K562 (cell line): ENCODE measurements at regions not wholly inside any gene's neighbourhood (a gene's known extent, or its start where the extent isn't known, plus 50 kb on each side); places are given as distances from the start of the nearest gene placed in this dataset.
"Not testable (repeated sequence)": the region's sequence is repeated elsewhere in the genome, so short reads cannot be mapped to it uniquely, and the experiment has no call there.

Source experiments
- ATF7 ChIP-seq: fragments of 450-650 bp; IDR thresholded peaks from 2 replicates; pipeline ENCODE4 v1.7.1; 2014; ENCODE audit warnings: mild to moderate bottlenecking, moderate library complexity
- CBFA2T2 ChIP-seq: fragments of 450-650 bp; conservative IDR thresholded peaks from 2 replicates; pipeline ENCODE4 v1.6.1; 2017; ENCODE audit warnings: mild to moderate bottlenecking
- CBFA2T3 ChIP-seq: fragments of 450-650 bp; IDR thresholded peaks from 2 replicates; pipeline ENCODE4 v1.6.1; 2017
- EP400 ChIP-seq: fragments of 450-650 bp; IDR thresholded peaks from 2 replicates; pipeline ENCODE4 v1.6.1; 2017; ENCODE audit warnings: antibody characterized with exemption, mild to moderate bottlenecking, moderate library complexity
- JUN ChIP-seq, 2 experiments: sonication (generic) in 1 of 2; formaldehyde crosslinking in 1 of 2; IDR thresholded peaks; 2 replicates each; pipeline versions ENCODE4 v1.6.1 to v1.8.0; 2012 to 2022; ENCODE audit warnings: borderline replicate concordance in 2 of 2, mild to moderate bottlenecking in 2 of 2, improper control_type of control experiment in 1 of 2, low read depth in 1 of 2, low read length in 1 of 2, missing genetic modification reagents in 1 of 2
- MGA ChIP-seq: fragments of 450-650 bp; IDR thresholded peaks from 2 replicates; pipeline ENCODE4 v1.6.1; 2016; ENCODE audit warnings: mild to moderate bottlenecking, moderate library complexity
- NR2C2 ChIP-seq, 2 experiments: fragments of 200-800 bp in 1 of 2; sonication (Bioruptor generic) in 1 of 2; sonication (generic) in 1 of 2; formaldehyde crosslinking in 1 of 2; IDR thresholded peaks; 2 replicates each; pipeline versions ENCODE4 v1.6.1 to v1.8.0; 2016 to 2022; ENCODE audit warnings: mild to moderate bottlenecking in 1 of 2, missing compliant biosample characterization in 1 of 2, missing genetic modification characterization in 1 of 2, missing genetic modification reagents in 1 of 2
- NRF1 ChIP-seq, 2 experiments: fragments of 450-650 bp; IDR thresholded peaks in 1 of 2; conservative IDR thresholded peaks in 1 of 2; 2 replicates each; pipeline ENCODE4 v1.6.1; 2014; ENCODE audit warnings: mild to moderate bottlenecking in 2 of 2
- PKNOX1 ChIP-seq: fragments of 450-650 bp; IDR thresholded peaks from 2 replicates; pipeline ENCODE4 v1.6.1; 2016
- TFAP4 ChIP-seq: sonication (generic); formaldehyde crosslinking; IDR thresholded peaks from 2 replicates; pipeline ENCODE4 v1.8.0; 2022; ENCODE audit warnings: missing genetic modification reagents, mild to moderate bottlenecking, moderate library complexity, borderline replicate concordance
- ZEB2 ChIP-seq: fragments of 450-650 bp; IDR thresholded peaks from 2 replicates; pipeline ENCODE4 v1.6.1; 2016
- ZNF766 ChIP-seq: fragments of 200-800 bp; sonication (Bioruptor generic); conservative IDR thresholded peaks from 2 replicates; pipeline ENCODE4 v1.6.1; 2016; ENCODE audit warnings: missing genetic modification characterization, missing compliant biosample characterization

- TF ChIP-seq JUN (IDR thresholded peaks at IDR 0.05; ENCODE audit: borderline replicate concordance, low read depth, low read length) = 0 out of 2 replicates have a peak, but pooled peaks have one; percentile 28
- not testable (repeated sequence) for TF ChIP-seq JUN (CRISPR knock-in tag; IDR thresholded peaks at IDR 0.05; ENCODE audit: borderline replicate concordance); NR2C2 (CRISPR knock-in tag; IDR thresholded peaks at IDR 0.05)
- TF ChIP-seq EP400 = peak; percentile 35; the same call in 1 of the 2 replicates
- TF ChIP-seq ATF7 = peak; percentile 91
- peak; percentile 33; the same call in 1 of the 2 replicates for TF ChIP-seq TFAP4 (CRISPR knock-in tag)
- TF ChIP-seq CBFA2T2 = peak; percentile 61
- TF ChIP-seq CBFA2T3 = peak; percentile 56
- TF ChIP-seq PKNOX1 = peak; percentile 81
- TF ChIP-seq NRF1 (conservative IDR thresholded peaks at IDR 0.05 in 1 of 2, IDR thresholded peaks at IDR 0.05 in 1 of 2) = peak in 1 of 2 experiments; percentile 15; a peak in 1 of 4 replicates
- peak; percentile 64; the same call in 1 of the 2 replicates for TF ChIP-seq ZEB2
- 0 out of 2 replicates have a peak, but pooled peaks have one; percentile 39 for TF ChIP-seq ZNF766 (CRISPR knock-in tag)
- 0 out of 2 replicates have a peak, but pooled peaks have one; percentile 25 for TF ChIP-seq MGA
- peak; percentile 65; the same call in 1 of the 2 replicates for TF ChIP-seq NR2C2 (tag; IDR thresholded peaks at IDR 0.05)
- TF ChIP-seq, all 486 proteins: peak for 57; not testable (repeated sequence) for 429
Measured at GRCh38 chr11:71764695-71765491, 68.1 kb upstream of the DEFB108B start (continued).
